Activated CD8-positive, alpha-beta T cell treated with anti-CD3 and anti-CD28 coated beads for 36 hours (primary cell): ENCODE measurements at regions not wholly inside any gene's neighbourhood (a gene's known extent, or its start where the extent isn't known, plus 50 kb on each side); places are given as distances from the start of the nearest gene placed in this dataset.

Experiments used
- ATAC-seq: fragments of 200-7000 bp; cut with Tn5 transposase; one replicate; pipeline ENCODE4 v1.10.0; 2021; ENCODE audit warnings: mild to moderate bottlenecking, moderate library complexity
- CTCF ChIA-PET: fragments of 350-600 bp; sonication (Branson Sonifier 250); formaldehyde crosslinking; loops from one replicate; lab custom pipeline; 2021; ENCODE audit warnings: antibody characterized with exemption; lab: Charles Lee
- POLR2A ChIA-PET: fragments of 350-600 bp; sonication (Branson Sonifier 250); formaldehyde crosslinking; loops from one replicate; lab custom pipeline; 2021; ENCODE audit warnings: antibody characterized with exemption; lab: Charles Lee
- DNase-seq: peaks from one replicate; pipeline ENCODE4 v3.0.0-alpha.2; 2020
- H3K27ac Mint-ChIP-seq: one replicate; pipeline ENCODE4 v1.8.0; 2021; ENCODE audit warnings: mild to moderate bottlenecking, mixed read lengths
- H3K27me3 Mint-ChIP-seq: one replicate; pipeline ENCODE4 v1.8.0; 2021; ENCODE audit warnings: mixed read lengths
- H3K36me3 Mint-ChIP-seq: one replicate; pipeline ENCODE4 v1.8.0; 2021; ENCODE audit warnings: low read depth, mixed read lengths
- H3K4me1 Mint-ChIP-seq: one replicate; pipeline ENCODE4 v1.8.0; 2021; ENCODE audit warnings: low read depth, mixed read lengths
- H3K4me3 Mint-ChIP-seq: one replicate; pipeline ENCODE4 v1.8.0; 2021; ENCODE audit warnings: mild to moderate bottlenecking, moderate library complexity, mixed read lengths
- H3K9me3 Mint-ChIP-seq: one replicate; pipeline ENCODE4 v1.8.0; 2021; ENCODE audit warnings: mixed read lengths
- CTCF ChIP-seq: fragments of 200-600 bp; IDR thresholded peaks from one replicate; pipeline ENCODE4 v1.8.0; 2022; ENCODE audit warnings: antibody characterized with exemption, mild to moderate bottlenecking
- intact Hi-C: fragments of 100-400 bp; cut with micrococcal nuclease; formaldehyde crosslinking; loops from one replicate; pipeline ENCODE4 v1.10.0; 2022

DNA sequence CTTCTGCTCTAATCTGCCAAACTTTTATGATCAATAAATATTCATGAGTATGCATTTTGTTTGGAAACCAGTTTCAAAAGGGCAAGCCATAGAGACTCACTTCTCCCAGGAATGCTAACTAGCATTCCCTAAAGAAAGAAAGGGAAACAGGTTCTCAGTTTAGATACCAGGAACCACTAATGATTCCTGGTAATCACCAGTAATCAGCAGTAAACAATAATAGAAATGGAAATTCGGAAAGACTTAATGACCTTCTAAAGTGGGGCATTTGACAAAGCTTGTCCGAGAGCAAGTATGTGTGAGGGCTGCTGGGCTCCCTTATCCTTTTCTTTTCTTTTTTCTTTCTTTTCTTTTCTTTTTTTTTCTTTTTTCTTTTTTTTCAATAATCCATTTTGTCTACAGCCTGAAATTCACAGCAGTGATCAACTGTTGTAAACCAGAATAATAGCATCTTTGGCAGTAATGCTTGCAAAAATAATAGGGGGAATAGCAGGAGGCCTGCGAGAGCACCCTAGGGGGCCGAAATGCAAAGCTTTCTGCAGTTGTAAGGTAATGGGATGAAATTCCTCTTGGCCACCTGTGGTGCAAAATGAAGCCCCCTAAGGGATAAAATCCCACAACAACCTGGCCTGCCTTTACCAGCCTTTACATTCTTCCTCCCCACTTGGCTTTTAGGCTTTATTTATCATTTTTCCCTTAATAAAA, 253.2 kb downstream of the ZPLD1 start:
- ATAC-seq, result no peak
- DNase-seq, result no peak
- intact Hi-C loops, result no loop called here
- ChIA-PET CTCF (interaction anchor here (5.0 kb wide), 1 partner anchor 15 kb away, joined by 32 read pairs; no protein-coding TSS in a partner anchor), POLR2A (no interaction called here)
- peaks cover 14% of the 10 kb centered on the region for H3K27me3 Mint-ChIP-seq
- H3K27ac Mint-ChIP-seq, result no peak overlapping the region
- H3K9me3 Mint-ChIP-seq, result no peaks in the 10 kb centered on the region
- no peak for TF ChIP-seq CTCF
- H3K4me1 Mint-ChIP-seq, result no peaks in the 10 kb centered on the region
- no peaks in the 10 kb centered on the region for H3K36me3 Mint-ChIP-seq
- H3K4me3 Mint-ChIP-seq, result no peak overlapping the region

- CTCF ChIA-PET, result interaction anchor here (5.0 kb wide), 1 partner anchor 15 kb away, joined by 32 read pairs; no protein-coding TSS in a partner anchor
- TF ChIP-seq CTCF, result no peak
- no peak for ATAC-seq
- POLR2A ChIA-PET, result no interaction called here
- peaks cover 12% of the 10 kb centered on the region for H3K27me3 Mint-ChIP-seq
- intact Hi-C loops, result no loop called here
- no peak overlapping the region for H3K27ac Mint-ChIP-seq
- H3K4me1 Mint-ChIP-seq, result no peaks in the 10 kb centered on the region
- DNase-seq, result no peak
- no peaks in the 10 kb centered on the region for H3K36me3 Mint-ChIP-seq
- no peaks in the 10 kb centered on the region for H3K9me3 Mint-ChIP-seq
- H3K4me3 Mint-ChIP-seq, result no peak overlapping the region
Measured at GRCh38 chr3:102688556-102688930, 253.7 kb downstream of the ZPLD1 start.

- no peaks in the 10 kb centered on the region for H3K9me3 Mint-ChIP-seq
- no peak for TF ChIP-seq CTCF
- intact Hi-C loops, result no loop called here
- ATAC-seq, result no peak
- no peak overlapping the region for H3K27ac Mint-ChIP-seq
- peaks cover 11% of the 10 kb centered on the region for H3K27me3 Mint-ChIP-seq
- H3K4me3 Mint-ChIP-seq, result no peak overlapping the region
- CTCF ChIA-PET, result interaction anchor here (5.0 kb wide), 1 partner anchor 18 kb away, joined by 32 read pairs; no protein-coding TSS in a partner anchor
- POLR2A ChIA-PET, result no interaction called here
- DNase-seq, result no peak
- no peaks in the 10 kb centered on the region for H3K36me3 Mint-ChIP-seq
- H3K4me1 Mint-ChIP-seq, result no peaks in the 10 kb centered on the region
Measured at GRCh38 chr3:102691507-102691906, 256.7 kb downstream of the ZPLD1 start.

- H3K36me3 Mint-ChIP-seq, result no peaks in the 10 kb centered on the region
- no peaks in the 10 kb centered on the region for H3K4me1 Mint-ChIP-seq
- ATAC-seq (no peak), DNase-seq (no peak)
- H3K9me3 Mint-ChIP-seq, result no peaks in the 10 kb centered on the region
- TF ChIP-seq CTCF, result no peak
- intact Hi-C loops, result no loop called here
- CTCF ChIA-PET, result interaction anchor here (1.3 kb wide), 1 partner anchor 26 kb away, joined by 3 read pairs; no protein-coding TSS in a partner anchor
- POLR2A ChIA-PET, result no interaction called here
- no peak overlapping the region for H3K27ac Mint-ChIP-seq
- no peak overlapping the region for H3K4me3 Mint-ChIP-seq
- peaks cover 3% of the 10 kb centered on the region for H3K27me3 Mint-ChIP-seq
Measured at GRCh38 chr3:102699104-102699818, 264.4 kb downstream of the ZPLD1 start.

GRCh38 chr3:102699819-102700140, 265.0 kb downstream of the ZPLD1 start:
- Mint-ChIP-seq H3K9me3 (no peaks in the 10 kb centered on the region), H3K36me3 (no peaks in the 10 kb centered on the region), H3K27ac (no peak overlapping the region), H3K27me3 (peaks cover 3% of the 10 kb centered on the region), H3K4me3 (no peak overlapping the region), H3K4me1 (no peaks in the 10 kb centered on the region)
- ChIA-PET POLR2A (no interaction called here), CTCF (no interaction called here)
- intact Hi-C loops, result no loop called here
- DNase-seq (no peak), ATAC-seq (no peak)
- no peak for TF ChIP-seq CTCF
